Epithelial cell of prostate (primary cell): ENCODE measurements at regions not wholly inside any gene's neighbourhood (a gene's known extent, or its start where the extent isn't known, plus 50 kb on each side); places are given as distances from the start of the nearest gene placed in this dataset.

Experiments used
- DNase-seq: peaks from one replicate; pipeline ENCODE4 v3.0.0-alpha.2; 2011; ENCODE audit warnings: low read depth, low spot score
- H3K27ac ChIP-seq: fragments of 450-650 bp; 2 replicates; pipeline ENCODE4 v1.5.1; 2017; ENCODE audit warnings: mild to moderate bottlenecking

DNA sequence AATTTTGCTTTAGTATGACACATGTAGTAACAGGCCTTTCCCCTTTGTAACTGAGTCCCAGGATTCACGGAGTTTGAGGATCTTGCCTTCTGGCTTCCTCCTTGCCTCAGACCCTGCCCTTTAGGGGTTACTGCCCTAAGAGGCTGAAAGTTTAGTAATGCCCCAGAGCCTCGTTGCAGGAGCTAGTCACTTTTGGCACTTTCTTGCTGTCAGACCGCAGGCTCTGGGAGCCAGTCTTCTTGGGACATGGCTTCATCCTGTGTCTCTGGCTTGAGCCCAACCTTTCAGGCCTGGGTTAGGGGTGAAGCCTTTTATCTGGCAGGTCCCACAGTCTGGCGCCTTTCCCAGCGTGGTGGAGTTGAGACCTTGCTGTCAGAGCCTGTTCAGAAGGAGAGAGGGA is 185.6 kb upstream of the DMRT1 start:
- DNase-seq = no peak
- H3K27ac ChIP-seq = peak overlapping the region; percentile 69

- peak overlapping the region; percentile 69 for H3K27ac ChIP-seq
- peak; percentile 75 for DNase-seq
Observed at GRCh38 chr9:656926-657568, 184.4 kb upstream of the DMRT1 start.

DNA sequence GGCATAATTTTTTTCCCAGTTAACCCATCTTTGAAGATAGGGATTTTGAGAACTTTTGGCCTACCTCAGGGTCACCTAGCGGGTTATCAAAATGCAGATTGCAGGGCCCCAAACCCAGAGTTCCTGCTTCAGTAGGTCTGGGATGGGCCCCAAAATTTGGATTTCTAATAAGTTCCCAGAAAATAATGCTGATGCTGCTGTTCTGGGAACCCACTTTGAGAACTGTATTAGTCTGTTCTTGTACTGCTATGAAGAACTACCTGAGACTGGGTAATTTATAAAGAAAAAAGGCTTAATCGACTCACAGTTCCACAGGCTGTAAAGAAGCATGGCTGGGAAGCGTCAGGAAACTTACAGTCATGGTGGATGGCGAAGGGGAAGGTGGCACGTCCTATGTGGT is 182.2 kb upstream of the DMRT1 start:
- no peak overlapping the region for H3K27ac ChIP-seq
- no peak for DNase-seq

GRCh38 chr9:660227-660626 is 181.3 kb upstream of the DMRT1 start:
- DNase-seq = no peak
- H3K27ac ChIP-seq = no peak overlapping the region

DNA sequence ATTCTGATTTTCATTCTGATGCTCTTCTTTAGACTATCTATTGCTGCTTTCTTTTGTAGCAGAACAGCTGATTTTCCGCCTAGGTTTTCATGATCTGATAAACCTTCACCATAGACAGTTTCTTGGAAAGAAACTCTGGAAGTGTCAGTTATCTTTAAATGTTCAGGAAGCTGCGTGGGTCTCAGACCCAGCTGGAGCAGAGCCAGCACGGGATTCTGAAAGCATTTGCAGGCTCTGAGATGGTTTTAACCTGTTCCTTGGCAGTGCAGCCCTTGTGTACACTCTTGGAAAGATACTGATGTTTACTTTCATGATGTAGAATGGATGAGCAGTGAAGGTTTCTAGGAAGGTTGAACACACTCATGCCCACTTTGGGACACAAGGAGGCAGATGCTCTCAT is 178.0 kb upstream of the DMRT1 start:
- no peak overlapping the region for H3K27ac ChIP-seq
- no peak for DNase-seq

- no peak overlapping the region for H3K27ac ChIP-seq
Observed at GRCh38 chr9:665296-665695, 176.2 kb upstream of the DMRT1 start.

DNA sequence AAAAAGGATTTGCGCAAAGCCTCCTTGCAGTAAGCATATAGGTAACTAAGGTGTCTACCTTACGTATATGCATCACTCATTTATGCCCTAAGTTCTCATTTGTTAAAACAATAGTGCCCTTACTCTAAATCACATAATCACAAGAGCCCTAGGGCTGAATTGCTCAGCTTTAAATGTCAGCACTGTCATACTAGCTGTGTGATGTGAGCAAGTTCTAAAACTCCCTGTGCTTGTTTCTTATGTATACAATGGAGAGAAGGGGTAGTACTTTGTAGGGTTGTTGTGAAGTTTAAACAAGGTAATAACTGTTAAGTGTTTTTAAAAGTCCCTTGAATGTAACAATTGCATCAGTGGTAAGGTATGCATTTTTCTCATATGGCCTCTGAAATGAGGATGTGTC is 169.5 kb upstream of the DMRT1 start:
- peak overlapping the region; percentile 94 for H3K27ac ChIP-seq
- DNase-seq = no peak

More at GRCh38 chr9:665296-665695, 176.2 kb upstream of the DMRT1 start:
- no peak for DNase-seq

- peak overlapping the region; percentile 94 for H3K27ac ChIP-seq
Observed at GRCh38 chr9:672851-673250, 168.6 kb upstream of the DMRT1 start.

GRCh38 chr9:673264-673965 is 168.1 kb upstream of the DMRT1 start:
- peak; percentile 86 for DNase-seq
- H3K27ac ChIP-seq = peak overlapping the region; percentile 94

More at GRCh38 chr9:672851-673250, 168.6 kb upstream of the DMRT1 start:
- no peak for DNase-seq

DNA sequence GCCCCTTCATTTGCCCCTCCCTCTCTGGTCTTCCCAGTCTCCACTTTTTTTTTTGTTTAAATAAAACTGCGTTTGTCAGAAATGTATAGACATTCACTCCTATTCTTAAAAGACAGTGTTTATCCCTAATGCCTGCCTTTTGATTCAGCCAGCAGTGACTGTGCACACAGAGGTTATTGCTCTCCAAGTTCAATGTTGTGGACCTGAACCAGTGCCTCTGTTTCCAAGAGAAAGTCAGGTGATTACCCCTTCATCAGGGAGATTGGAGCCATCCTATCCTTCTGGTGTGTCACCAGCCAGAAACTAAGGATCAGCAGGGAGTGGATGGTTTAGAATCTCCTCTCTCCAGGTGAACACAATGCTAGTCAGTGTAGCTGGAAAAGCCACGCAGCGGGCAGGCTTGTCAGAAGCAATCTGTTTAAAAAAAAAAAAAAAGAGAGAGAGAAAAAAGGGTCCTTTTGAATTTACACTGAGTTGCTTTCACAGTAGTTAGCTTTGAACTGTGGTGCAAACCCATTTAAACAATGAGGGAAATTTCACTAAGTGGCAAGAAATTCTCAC is 167.5 kb upstream of the DMRT1 start:
- H3K27ac ChIP-seq = peak overlapping the region; percentile 94
- DNase-seq = no peak

- peak overlapping the region; percentile 94 for H3K27ac ChIP-seq
- no peak for DNase-seq
Observed at GRCh38 chr9:675697-676370, 165.7 kb upstream of the DMRT1 start.

DNA sequence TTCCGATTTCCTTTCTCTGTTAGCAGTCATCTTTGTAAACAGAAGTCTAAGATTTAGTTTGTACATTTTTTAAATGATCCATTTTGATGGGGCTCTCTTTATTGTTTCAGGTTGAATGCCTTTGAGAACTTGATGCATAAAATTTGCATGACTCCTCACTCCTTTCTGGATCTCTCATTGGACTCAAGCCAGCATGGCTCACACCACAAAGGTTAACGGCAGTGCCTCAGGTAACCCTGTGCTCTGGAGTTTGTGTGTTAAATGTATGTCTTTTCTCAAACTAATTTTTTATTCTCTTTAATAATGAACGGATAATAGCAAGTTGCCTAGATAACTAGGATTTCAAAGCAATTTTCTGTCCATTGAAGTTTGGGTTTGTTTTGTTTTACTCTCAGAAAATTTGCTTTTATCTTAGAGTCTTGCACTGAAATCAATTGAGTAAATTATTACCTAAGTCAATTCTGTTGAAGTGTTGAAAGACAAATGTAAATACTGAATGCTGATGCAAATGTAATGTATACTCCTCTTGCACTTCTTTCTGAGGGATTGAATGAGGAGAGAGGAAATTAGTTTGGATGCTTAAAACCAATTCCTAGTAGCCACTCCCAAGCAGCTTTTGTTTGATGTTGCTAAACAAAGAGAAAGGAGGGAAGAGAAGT is 164.6 kb upstream of the DMRT1 start:
- DNase-seq = no peak
- H3K27ac ChIP-seq = peak overlapping the region; percentile 94

DNA sequence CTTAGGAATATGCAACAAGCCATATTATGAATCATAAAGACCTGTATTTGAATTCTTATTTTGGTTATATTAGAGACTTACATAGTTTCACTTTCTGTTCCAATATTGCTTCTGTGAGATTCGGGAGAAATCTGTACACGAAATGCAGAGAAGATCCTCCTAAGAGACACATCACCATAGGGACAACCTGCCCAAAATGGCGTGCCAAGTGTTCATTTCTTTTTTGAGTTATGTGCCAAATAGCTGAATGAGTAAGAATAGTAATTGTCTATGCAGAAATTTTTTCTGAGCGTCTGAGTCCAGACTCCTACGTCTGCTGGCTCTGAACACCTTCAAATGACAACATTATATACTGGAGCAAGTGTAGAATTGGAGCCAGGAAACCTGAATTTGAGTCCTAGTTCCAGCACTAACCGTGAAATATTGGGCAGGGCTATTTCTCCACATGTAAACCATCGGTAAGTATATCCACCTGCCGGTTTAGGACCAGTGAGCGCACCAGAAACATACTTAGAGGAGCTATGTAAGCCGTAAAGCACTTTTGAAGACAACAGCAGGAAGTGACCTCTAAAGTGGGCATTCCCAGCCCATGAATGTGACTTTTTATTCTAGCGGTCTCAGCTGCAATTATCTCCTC is 163.9 kb upstream of the DMRT1 start:
- H3K27ac ChIP-seq = peak overlapping the region; percentile 94
- DNase-seq = no peak

DNA sequence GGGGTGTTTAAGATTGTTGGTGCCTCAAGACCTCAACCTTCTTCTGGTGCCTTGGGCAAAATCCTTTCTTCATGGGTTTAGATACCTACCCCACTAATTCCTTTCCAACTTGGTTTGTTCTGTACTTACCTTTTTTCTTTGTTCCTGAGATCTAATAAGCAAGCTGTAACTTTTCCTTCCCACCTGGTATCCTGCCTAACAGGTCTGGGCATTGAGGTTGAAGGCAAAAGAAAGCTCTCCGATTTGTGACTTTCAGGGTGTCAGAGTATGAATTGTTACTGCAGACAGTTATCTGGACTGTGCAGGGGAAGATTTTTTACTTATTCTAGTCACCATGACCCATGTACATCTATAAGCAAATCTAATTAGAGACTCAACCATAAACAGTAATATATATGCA is 162.6 kb upstream of the DMRT1 start:
- H3K27ac ChIP-seq = peak overlapping the region; percentile 94
- no peak for DNase-seq

DNA sequence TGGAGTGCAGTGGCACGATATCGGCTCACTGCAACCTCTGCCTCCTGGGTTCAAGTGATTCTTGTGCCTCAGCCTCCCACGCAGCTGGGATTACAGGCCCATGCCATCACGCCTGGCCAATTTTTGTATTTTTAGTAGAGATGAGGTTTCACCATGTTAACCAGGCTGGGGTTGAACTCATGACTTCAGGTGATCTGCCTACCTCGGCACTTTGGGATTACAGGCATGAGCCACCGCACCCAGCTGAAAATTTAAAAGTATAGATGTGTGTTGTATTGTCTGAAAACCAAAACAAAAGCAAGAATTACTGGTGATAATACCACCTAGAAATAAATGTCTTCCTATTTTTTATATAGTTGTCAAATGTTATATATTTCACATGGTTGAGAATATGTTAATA is 162.0 kb upstream of the DMRT1 start:
- H3K27ac ChIP-seq = peak overlapping the region; percentile 94
- no peak for DNase-seq

GRCh38 chr9:680106-680505 is 161.4 kb upstream of the DMRT1 start:
- peak overlapping the region; percentile 94 for H3K27ac ChIP-seq
- DNase-seq = no peak

DNA sequence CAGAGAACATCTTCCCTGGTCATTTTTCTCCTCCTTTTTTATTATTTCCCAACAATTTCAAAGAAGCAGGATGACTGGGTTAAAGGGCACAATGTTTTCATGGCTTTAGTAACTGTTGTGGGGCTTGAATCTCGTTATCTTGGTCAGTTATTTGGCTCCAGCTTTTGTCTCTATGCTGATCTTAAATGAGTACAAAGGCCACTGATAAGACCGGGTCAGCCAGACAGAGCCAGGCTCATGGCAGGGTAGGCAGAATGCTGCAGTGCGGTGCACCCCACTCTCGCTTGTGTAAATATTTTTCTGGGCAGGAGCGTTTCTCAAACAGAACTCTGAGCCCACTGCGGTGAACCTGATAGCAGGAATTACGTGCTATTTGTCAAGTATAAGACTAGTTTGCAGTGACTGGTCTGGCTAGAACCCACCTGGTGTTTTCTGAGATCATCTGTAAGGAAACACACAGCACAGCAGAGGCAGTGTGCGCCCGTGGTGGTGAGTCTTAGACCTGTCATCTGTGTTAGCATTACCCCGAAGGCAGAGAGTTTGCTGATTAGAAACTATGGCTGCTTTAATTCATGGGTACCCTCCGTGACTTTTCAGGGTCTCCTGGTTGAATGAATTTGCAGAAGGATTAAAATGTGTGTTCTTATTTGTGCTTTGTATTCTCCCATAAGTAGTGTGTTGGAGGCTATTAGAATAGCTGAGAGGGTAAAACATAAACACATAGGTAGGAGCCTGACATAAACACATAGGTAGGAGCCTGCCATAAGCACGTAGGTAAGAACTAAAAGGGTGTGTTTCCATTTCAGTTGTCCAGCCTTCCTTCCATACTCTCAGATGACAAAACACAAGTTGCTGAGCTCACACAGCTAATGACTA is 158.6 kb upstream of the DMRT1 start:
- peak; percentile 72 for DNase-seq
- H3K27ac ChIP-seq = peak overlapping the region; percentile 99

DNA sequence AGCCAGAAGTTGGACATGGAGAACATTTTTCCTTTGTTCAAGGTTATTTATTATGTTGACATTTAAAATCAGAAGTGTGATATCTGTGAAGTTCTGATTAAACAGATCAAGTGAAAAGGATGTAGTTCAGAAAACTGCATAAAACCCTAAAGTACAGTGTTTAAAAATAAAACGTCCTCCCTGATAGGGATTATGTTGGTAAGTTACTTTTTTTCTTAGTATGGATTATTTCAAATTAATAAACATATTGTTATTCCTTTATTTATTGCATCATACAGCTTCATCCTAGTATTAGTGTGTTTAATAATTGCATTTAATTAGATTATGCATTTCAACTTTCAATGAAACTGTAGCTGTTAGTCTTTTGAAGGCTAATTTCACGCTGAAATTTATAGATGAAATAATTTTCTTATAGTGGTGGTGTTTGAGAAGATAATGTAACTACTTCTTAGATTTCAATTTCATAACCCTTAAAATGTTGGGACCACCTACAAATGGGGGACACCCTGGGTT is 157.9 kb upstream of the DMRT1 start:
- no peak for DNase-seq
- peak overlapping the region; percentile 99 for H3K27ac ChIP-seq
